Left lung (tissue), 4 donors: ENCODE measurements at regions not wholly inside any gene's neighbourhood (a gene's known extent, or its start where the extent isn't known, plus 50 kb on each side); places are given as distances from the start of the nearest gene placed in this dataset.

ENCODE experiments used
- ATAC-seq: fragments of 200-7000 bp; cut with Tn5 transposase; one replicate; pipeline ENCODE4 v1.9.1; 2020; ENCODE audit warnings: moderate library complexity
- DNase-seq, 4 donors: peaks; one replicate each; pipeline ENCODE4 v3.0.0-alpha.2; 2013 to 2020
- H3K27ac ChIP-seq, 2 donors: fragments of 200-600 bp; sonication (generic) in 1 of 2; one replicate each; pipeline versions ENCODE4 v1.5.0 to v1.8.0; 2020 to 2021
- H3K27me3 ChIP-seq, 2 donors: fragments of 200-600 bp; sonication (generic) in 1 of 2; one replicate each; pipeline versions ENCODE4 v1.5.0 to v1.8.0; 2020 to 2021
- H3K36me3 ChIP-seq, 2 donors: fragments of 200-600 bp; sonication (generic) in 1 of 2; one replicate each; pipeline versions ENCODE4 v1.5.0 to v1.8.0; 2020 to 2021
- H3K4me1 ChIP-seq, 2 donors: fragments of 200-600 bp; one replicate each; pipeline ENCODE4 v1.8.0; 2021
- H3K4me3 ChIP-seq, 2 donors: fragments of 200-600 bp; sonication (generic) in 1 of 2; one replicate each; pipeline versions ENCODE4 v1.5.0 to v1.8.0; 2020 to 2021; ENCODE audit warnings: mild to moderate bottlenecking in 1 of 2
- H3K9me3 ChIP-seq, 2 donors: fragments of 200-600 bp; sonication (generic) in 1 of 2; one replicate each; pipeline versions ENCODE4 v1.5.0 to v1.8.0; 2020 to 2021
- CTCF ChIP-seq, 2 donors: fragments of 200-600 bp; sonication (generic) in 1 of 2; IDR thresholded peaks; one replicate each; pipeline versions ENCODE4 v1.5.0 to v1.8.0; 2021; ENCODE audit warnings: antibody characterized with exemption in 2 of 2
- intact Hi-C, 2 donors: fragments of 100-400 bp; cut with DNase I; formaldehyde crosslinking; loops; one replicate each; pipeline versions ENCODE4 v1.11.2 to v1.14.2; 2022
- donor health status: DM: no; HTN: yes; CAD: no.
- donor health status: DM: no; HTN: no; CAD: no.

DNA sequence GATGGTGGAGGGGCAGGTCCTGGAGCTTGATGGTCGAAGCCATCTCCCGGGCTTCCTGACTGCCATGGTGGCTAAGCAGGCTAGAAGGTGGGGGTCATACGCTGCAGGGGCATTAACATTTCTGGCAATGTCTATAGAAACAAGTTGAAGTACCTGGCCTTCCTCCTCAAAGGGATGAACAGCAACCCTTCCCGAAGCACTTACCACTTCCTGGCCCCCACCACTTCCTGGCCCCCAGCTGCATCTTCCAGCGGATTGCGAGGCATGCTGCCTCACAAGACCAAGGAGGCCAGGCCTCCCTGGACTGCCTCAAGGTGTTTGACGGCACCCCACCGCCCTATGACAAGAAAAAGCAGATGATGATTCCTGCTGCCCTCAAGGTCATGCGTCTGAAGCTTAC lies 97.0 kb upstream of the MOCS2 start:
- no peak for ATAC-seq
- peak in 1 of 4 donors; percentile 23 for DNase-seq

GRCh38 chr5:53211799-53212198 lies 102.2 kb upstream of the MOCS2 start:
- H3K4me3 ChIP-seq, result no peak overlapping the region
- TF ChIP-seq CTCF (IDR thresholded peaks at IDR 0.05), result no peak
- no peak overlapping the region for H3K27ac ChIP-seq
- H3K4me1 ChIP-seq, result no peaks in the 10 kb centered on the region
- peaks cover 0 to 10% of the 10 kb centered on the region in 2 donors for H3K9me3 ChIP-seq
- ATAC-seq, result no peak
- H3K36me3 ChIP-seq, result no peaks in the 10 kb centered on the region
- no peak for DNase-seq
- no peaks in the 10 kb centered on the region for H3K27me3 ChIP-seq
- intact Hi-C loops, result no loop called here

More for the DNA sequence above, 97.0 kb upstream of the MOCS2 start:
- Histone ChIP-seq H3K27ac (no peak overlapping the region), H3K4me3 (no peak overlapping the region), H3K27me3 (no peaks in the 10 kb centered on the region), H3K36me3 (no peaks in the 10 kb centered on the region), H3K4me1 (no peaks in the 10 kb centered on the region), H3K9me3 (no peaks in the 10 kb centered on the region)
- intact Hi-C loops, result no loop called here
- TF ChIP-seq CTCF (IDR thresholded peaks at IDR 0.05), result no peak

DNA sequence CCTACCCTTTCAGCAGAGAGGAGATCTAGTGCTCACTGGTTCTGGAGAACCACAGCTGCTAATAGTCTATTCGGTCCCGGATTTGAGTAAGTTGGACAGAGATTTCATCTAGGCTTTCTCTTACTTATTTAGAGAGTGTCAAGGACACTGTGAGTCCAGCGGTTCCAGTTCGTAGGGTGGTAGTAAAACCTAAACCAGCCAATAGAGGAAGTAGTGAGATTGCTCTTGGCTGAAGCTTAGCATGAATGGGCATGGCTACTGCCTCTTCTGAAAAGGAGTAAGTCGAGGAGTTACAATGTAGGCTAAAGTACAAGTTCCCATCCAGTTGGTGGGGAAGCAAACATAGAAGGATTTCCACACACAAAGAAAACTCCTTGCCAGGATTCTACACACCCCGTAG lies 109.6 kb upstream of the MOCS2 start:
- intact Hi-C loops, result no loop called here
- no peaks in the 10 kb centered on the region for H3K36me3 ChIP-seq
- peaks cover 0 to 17% of the 10 kb centered on the region in 2 donors for H3K9me3 ChIP-seq
- ATAC-seq (no peak), DNase-seq (no peak)
- no peak overlapping the region for H3K4me3 ChIP-seq
- no peaks in the 10 kb centered on the region for H3K4me1 ChIP-seq
- no peak for TF ChIP-seq CTCF (IDR thresholded peaks at IDR 0.05)
- H3K27ac ChIP-seq, result no peak overlapping the region
- H3K27me3 ChIP-seq, result no peaks in the 10 kb centered on the region

GRCh38 chr5:53219610-53220009 lies 110.1 kb upstream of the MOCS2 start:
- DNase-seq (no peak), ATAC-seq (no peak)
- no peak for TF ChIP-seq CTCF (IDR thresholded peaks at IDR 0.05)
- no peaks in the 10 kb centered on the region for H3K36me3 ChIP-seq
- no peaks in the 10 kb centered on the region for H3K27me3 ChIP-seq
- H3K27ac ChIP-seq, result no peak overlapping the region
- no peak overlapping the region for H3K4me3 ChIP-seq
- H3K9me3 ChIP-seq, result peaks cover 0 to 18% of the 10 kb centered on the region in 2 donors
- H3K4me1 ChIP-seq, result no peaks in the 10 kb centered on the region
- intact Hi-C loops, result no loop called here

DNA sequence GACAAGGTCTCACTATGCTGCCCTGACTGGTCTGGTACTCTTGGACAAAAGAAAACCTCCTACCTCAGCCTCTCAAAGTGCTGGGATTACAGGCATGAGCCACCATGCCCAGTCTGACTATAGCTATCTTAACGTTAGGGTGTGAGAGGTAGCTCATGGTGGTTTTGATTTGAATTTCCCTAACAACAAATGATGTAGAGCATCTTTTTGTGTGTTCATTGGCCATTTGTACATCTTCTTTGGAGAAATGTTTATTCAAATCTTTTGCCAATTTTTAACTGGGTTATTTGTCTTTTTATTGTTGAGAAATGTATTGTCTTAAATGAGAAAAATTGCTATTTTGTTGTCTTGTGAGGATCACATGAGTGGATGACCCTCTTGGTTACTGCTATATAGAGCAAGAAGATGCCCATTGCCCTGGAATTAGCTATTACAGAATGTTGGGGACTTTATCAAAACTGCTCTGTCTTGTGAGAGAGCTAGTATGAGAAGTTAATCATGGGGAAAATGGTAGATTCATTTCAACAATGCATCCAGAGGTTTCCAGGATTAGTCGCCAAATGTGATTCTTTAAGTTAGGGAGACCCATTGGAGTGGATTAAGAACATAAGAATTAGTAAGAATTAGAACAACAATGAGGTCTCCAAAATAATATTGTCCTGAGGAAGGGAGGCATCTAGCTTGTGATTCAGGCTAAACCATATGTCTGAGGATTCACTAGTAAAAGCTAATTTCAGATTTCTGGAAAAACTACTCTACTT lies 124.3 kb upstream of the MOCS2 start:
- no peak overlapping the region for H3K4me3 ChIP-seq
- H3K9me3 ChIP-seq, result peaks cover 0 to 14% of the 10 kb centered on the region in 2 donors
- H3K27ac ChIP-seq, result no peak overlapping the region
- ATAC-seq (no peak), DNase-seq (no peak)
- H3K36me3 ChIP-seq, result no peaks in the 10 kb centered on the region
- intact Hi-C loops, result no loop called here
- no peaks in the 10 kb centered on the region for H3K4me1 ChIP-seq
- TF ChIP-seq CTCF (IDR thresholded peaks at IDR 0.05), result no peak
- no peaks in the 10 kb centered on the region for H3K27me3 ChIP-seq
